ENCODE measurements at regions not wholly inside any gene's neighbourhood (a gene's known extent, or its start where the extent isn't known, plus 50 kb on each side); places are given as distances from the start of the nearest gene placed in this dataset.

- no peak overlapping the region for H3K27ac ChIP-seq
- no peak overlapping the region for H3K4me3 ChIP-seq
Observed at GRCh38 chr6:126786262-126786661, 332.2 kb upstream of the RSPO3 start.

DNA sequence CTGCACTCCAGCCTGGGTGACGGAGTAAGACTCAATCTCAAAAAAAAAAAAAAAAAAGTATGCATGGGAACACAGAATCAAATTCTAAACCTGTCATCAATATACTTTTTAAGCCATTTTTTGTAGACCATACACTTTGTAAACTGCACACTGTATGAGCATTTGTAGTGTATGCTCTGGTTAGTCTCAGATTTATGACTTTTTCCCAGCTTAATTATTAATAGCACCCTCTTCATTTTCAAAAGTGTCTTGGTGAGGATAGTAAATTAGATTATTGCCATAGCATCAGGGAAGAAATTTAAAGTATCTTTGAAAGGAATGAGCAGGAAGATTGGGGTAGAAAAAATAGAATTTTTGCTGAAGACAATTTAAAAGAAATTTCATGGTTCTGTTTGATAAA, 330.8 kb upstream of the RSPO3 start:
- H3K27ac ChIP-seq, result no peak overlapping the region
- H3K4me3 ChIP-seq, result no peak overlapping the region

DNA sequence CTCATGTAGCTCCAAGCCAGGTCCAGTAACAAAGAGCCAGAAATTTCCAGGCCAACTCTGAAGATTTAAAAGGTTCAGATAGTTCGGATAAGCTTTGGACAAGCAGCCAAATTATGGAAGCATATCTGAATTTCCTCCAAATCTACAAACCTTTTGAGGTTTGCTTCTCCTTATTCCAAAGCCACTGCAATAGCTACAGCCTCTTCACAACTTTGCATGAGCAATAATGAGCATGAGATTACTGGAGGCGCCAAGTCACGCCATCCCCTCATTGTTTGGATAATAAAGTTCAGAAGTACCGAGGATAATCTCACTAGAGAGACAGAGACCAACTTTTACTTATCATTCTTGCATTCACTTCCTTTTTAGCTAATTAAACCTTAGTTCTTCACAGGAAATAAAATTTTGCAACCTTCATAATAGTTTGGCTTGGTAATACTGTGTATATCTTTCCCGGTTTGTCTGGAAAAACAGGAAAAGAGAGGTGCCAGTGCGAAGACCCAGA, 329.6 kb upstream of the RSPO3 start:
- no peak overlapping the region for H3K4me3 ChIP-seq
- no peak overlapping the region for H3K27ac ChIP-seq

- no peak overlapping the region for H3K4me3 ChIP-seq
- H3K27ac ChIP-seq, result no peak overlapping the region
Observed at GRCh38 chr6:126792340-126793085, 326.0 kb upstream of the RSPO3 start.

GRCh38 chr6:126795161-126795560, 323.3 kb upstream of the RSPO3 start:
- Histone ChIP-seq H3K27ac (no peak overlapping the region), H3K4me3 (no peak overlapping the region)

- H3K27ac ChIP-seq, result no peak overlapping the region
- H3K4me3 ChIP-seq, result no peak overlapping the region
Observed at GRCh38 chr6:126797981-126798380, 320.5 kb upstream of the RSPO3 start.

- Histone ChIP-seq H3K27ac (no peak overlapping the region), H3K4me3 (no peak overlapping the region)
Observed at GRCh38 chr6:126803769-126804168, 314.7 kb upstream of the RSPO3 start.

- no peak overlapping the region for H3K27ac ChIP-seq
Observed at GRCh38 chr6:126804332-126805064, 314.0 kb upstream of the RSPO3 start.

DNA sequence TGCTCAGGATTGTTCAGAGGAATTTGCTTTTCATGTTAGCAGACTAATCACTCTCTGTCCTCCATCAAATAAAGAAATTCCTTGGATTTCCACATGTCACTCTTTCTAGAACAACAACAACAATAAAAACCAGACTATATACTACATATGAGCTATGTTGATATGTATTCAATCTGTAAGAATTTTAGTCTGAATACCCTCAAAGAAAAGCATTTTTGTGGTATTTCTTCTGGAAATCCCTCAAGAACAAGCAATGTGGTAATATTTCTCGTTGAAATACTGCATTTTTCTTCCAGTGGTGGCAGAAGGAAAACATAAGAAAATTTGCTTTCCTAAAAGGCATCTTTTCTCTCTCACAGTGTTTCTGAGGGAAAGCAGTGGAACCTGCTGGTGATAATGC, 312.6 kb upstream of the RSPO3 start:
- H3K4me3 ChIP-seq, result no peak overlapping the region
- no peak overlapping the region for H3K27ac ChIP-seq

More at GRCh38 chr6:126804332-126805064, 314.0 kb upstream of the RSPO3 start:
- H3K4me3 ChIP-seq, result no peak overlapping the region

- Histone ChIP-seq H3K4me3 (no peak overlapping the region), H3K27ac (no peak overlapping the region)
Observed at GRCh38 chr6:126807876-126808275, 310.6 kb upstream of the RSPO3 start.

DNA sequence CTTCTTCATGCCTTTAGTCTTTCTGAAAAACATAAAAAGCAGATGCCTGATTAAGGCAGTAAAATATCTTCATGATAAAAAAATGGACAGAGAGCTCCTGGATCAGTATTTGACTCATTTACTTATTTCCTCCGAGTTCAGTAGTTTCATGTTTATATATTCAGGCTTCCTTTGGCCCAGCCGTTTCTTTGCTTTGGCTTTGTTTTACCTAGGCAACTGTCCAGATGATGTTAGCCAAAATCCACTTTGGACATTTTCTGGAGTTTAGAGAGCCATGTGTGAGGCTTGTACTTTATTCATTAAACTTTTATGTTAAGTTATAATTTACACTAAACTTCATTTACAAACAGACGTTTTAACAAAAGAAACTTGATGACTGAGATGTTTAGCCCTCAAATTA, 307.1 kb upstream of the RSPO3 start:
- Histone ChIP-seq H3K4me3 (no peak overlapping the region), H3K27ac (peak overlapping the region in 1 of 21 experiments; percentile 25)

GRCh38 chr6:126812010-126812409, 306.5 kb upstream of the RSPO3 start:
- Histone ChIP-seq H3K27ac (peak overlapping the region in 1 of 21 experiments; percentile 25), H3K4me3 (no peak overlapping the region)

DNA sequence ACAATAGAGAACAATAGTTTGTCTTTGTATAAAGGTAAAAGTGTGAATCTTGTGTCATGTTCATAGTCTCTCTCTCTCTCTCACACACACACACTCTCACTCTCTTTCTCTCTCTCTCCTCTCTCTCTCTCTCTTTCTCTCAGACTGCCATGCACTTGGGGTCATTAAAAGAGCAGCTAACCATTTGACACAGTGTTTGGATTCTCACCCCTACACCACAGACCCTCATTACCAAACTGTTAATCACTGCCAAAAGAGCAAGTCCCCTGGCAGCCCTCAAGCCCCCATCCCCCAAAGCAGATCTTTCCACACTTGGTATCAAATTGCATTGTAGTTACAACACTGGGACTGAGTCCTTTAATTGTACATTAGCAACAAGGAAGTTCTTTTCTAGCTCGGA, 305.8 kb upstream of the RSPO3 start:
- Histone ChIP-seq H3K4me3 (no peak overlapping the region), H3K27ac (peak overlapping the region in 1 of 21 experiments; percentile 25)

DNA sequence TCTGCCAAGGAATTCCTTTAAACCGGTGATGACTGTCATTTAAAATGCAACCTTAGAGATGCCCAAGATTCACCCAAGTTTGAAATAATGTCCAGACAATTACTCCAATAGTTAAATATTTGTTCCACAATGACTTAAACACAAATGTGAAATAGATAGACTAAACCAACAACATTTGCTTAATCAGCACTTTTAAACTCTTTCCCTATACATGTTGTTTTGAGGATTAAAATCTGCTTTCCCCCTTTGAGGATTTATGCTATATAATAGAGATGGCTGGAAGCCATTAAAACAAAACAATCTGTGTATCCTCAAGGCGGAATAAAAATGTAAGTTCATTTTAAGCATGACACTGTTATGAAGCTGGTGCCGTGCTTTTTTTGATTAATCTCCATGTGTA, 297.8 kb upstream of the RSPO3 start:
- no peak overlapping the region for H3K4me3 ChIP-seq

DNA sequence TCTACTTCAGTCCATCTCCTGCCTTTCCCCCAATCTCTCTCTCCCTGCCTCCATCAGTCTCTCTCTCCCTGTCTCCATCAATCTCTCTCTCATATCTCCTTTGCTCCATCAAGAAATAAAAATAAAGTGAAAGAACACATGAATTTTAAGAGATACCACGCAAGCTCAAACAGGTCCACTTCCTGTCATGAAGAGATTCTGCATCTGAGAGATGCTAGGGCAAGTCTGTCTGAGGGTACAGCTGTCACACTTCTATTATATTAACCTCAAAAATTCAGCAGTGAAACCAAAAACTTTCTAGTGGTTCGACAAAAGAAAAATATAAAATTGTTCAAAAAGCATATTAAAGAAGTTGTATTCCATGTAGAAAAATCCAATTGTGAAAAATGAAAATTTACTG, 296.8 kb upstream of the RSPO3 start:
- Histone ChIP-seq H3K4me3 (no peak overlapping the region), H3K27ac (no peak overlapping the region)

More for the DNA sequence above, 297.8 kb upstream of the RSPO3 start:
- H3K27ac ChIP-seq, result no peak overlapping the region

GRCh38 chr6:126824226-126824625, 294.2 kb upstream of the RSPO3 start:
- H3K4me3 ChIP-seq, result no peak overlapping the region
- no peak overlapping the region for H3K27ac ChIP-seq

DNA sequence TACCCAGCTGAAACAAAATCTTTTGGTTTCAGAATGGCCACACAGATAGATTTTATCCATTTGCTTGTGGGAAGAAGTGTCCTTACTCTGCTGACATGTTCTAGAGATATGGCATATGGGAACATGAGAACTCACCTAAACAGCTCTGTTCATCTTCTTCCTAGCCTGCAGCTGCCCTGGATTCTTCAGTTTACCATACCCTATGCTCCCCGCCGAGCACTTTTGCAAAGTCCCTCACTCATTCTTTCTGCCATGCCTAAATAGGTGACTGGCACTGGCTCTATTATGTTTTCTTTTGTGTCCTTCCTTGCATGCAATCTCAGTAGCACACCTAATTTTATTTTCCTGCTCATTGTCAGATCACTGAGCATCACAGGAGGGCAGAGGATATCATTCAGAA, 293.7 kb upstream of the RSPO3 start:
- Histone ChIP-seq H3K27ac (no peak overlapping the region), H3K4me3 (no peak overlapping the region)

GRCh38 chr6:126826166-126826714, 292.2 kb upstream of the RSPO3 start:
- Histone ChIP-seq H3K4me3 (no peak overlapping the region), H3K27ac (no peak overlapping the region)

DNA sequence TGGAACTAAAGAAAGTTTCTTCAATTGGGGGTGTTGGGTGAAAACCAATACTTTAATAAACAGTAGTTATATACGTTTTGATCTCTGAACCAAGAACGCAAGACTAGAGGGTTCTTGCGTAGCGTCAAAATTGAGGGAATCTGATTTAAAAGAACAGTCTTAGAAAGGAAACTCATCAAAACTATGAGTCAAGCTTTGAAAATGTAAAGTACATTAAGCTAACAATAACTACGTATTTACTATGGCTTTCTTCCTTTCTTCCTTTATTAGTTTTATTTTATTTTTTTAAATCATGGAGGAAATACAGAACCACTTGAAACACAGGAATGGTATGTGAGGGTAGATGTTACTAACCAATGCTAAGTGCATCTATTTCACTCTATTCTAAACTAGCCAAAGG, 287.0 kb upstream of the RSPO3 start:
- Histone ChIP-seq H3K27ac (no peak overlapping the region), H3K4me3 (no peak overlapping the region)

- H3K4me3 ChIP-seq, result no peak overlapping the region
Observed at GRCh38 chr6:126842769-126843168, 275.7 kb upstream of the RSPO3 start.

DNA sequence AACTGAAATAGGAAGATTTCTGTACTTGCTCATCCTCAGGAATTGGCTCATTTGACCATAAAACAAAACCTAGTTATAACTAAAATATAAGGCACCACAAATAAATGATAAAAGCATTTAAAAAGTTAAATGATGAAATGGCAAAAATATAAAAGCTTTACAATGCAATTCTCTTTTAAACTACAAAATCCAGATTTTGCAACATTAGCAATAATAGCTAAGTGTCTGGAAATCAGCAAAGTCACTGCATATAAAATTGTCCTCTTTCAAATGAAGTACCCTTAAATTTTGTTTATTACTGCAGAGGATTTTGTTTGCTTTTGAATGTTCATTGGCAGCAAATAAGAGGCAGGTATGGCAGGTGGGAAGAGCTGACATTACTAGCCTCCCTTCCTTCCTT, 270.4 kb upstream of the RSPO3 start:
- no peak overlapping the region for H3K27ac ChIP-seq
- no peak overlapping the region for H3K4me3 ChIP-seq

More at GRCh38 chr6:126842769-126843168, 275.7 kb upstream of the RSPO3 start:
- no peak overlapping the region for H3K27ac ChIP-seq

Measured in skin epidermis (tissue), 12 donors.